GM12872 (cell line): ENCODE measurements at regions not wholly inside any gene's neighbourhood (a gene's known extent, or its start where the extent isn't known, plus 50 kb on each side); places are given as distances from the start of the nearest gene placed in this dataset.

Experiments
- TF ChIP-seq, protein P1 (sequence below): IDR thresholded peaks from 3 replicates; pipeline ENCODE4 v1.5.1; 2011; ENCODE audit warnings: low read depth, mild to moderate bottlenecking, low read length, moderate library complexity; ENCODE audit not compliant: insufficient read depth

DNA sequence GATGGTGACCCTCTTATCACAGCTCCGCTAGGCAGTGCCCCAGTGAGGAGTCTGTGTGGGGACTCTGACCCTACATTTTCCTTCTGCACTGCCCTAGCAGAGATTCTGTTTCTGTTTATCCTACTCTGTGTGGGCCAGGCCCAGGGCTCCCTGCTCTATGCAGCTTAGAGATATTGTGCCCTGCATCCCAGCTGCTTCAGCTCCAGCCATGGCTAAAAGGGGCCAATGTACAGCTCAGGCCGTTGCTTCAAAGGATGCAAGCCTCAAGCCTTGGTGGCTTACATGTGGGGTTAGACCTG, 2030.7 kb upstream of the CDH9 start:
- TF ChIP-seq, protein P1, sequence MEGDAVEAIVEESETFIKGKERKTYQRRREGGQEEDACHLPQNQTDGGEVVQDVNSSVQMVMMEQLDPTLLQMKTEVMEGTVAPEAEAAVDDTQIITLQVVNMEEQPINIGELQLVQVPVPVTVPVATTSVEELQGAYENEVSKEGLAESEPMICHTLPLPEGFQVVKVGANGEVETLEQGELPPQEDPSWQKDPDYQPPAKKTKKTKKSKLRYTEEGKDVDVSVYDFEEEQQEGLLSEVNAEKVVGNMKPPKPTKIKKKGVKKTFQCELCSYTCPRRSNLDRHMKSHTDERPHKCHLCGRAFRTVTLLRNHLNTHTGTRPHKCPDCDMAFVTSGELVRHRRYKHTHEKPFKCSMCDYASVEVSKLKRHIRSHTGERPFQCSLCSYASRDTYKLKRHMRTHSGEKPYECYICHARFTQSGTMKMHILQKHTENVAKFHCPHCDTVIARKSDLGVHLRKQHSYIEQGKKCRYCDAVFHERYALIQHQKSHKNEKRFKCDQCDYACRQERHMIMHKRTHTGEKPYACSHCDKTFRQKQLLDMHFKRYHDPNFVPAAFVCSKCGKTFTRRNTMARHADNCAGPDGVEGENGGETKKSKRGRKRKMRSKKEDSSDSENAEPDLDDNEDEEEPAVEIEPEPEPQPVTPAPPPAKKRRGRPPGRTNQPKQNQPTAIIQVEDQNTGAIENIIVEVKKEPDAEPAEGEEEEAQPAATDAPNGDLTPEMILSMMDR, result no peak

- TF ChIP-seq, protein P1, result no peak
These were observed 2023.0 kb upstream of the CDH9 start for GRCh38 chr5:29061381-29061780.

DNA sequence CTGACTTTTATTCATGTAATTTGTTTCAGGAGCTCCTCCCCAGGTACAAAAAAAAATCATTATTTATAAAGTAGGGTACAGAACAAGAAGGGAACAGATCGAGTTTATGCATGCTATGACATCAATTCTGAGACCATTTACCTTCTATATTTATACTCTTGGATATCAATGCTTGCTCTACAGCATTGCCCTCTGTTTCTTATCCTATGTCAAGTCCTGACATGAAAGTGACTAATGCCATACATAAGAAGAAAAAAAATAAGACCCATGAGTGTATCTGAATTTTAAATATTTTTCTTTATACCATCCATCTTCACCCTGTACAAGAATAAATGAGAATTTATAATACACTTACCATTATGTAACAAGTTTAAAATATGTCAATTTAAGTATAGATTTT, 2016.3 kb upstream of the CDH9 start:
- TF ChIP-seq, protein P1, result no peak

DNA sequence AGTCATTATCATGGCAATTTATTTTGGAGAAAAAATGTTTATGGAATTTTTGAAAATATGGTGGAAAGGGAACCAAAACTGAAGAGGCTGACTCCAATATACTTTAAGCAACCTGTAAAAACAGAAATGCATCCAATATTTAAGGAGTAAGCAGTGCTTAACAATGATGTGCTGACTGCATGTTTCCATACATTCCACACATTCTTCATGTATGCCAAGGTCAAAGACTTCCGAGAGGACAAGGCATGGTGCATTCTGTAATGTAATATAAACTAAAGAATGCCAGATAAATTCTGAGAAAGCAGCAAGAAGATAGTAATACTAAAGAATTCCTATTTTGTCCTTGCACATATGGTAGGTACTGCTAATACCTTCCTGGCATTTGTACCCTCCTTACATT, 2015.9 kb upstream of the CDH9 start:
- TF ChIP-seq, protein P1, result no peak

GRCh38 chr5:29051509-29051908, 2013.1 kb upstream of the CDH9 start:
- TF ChIP-seq, protein P1, result no peak

DNA sequence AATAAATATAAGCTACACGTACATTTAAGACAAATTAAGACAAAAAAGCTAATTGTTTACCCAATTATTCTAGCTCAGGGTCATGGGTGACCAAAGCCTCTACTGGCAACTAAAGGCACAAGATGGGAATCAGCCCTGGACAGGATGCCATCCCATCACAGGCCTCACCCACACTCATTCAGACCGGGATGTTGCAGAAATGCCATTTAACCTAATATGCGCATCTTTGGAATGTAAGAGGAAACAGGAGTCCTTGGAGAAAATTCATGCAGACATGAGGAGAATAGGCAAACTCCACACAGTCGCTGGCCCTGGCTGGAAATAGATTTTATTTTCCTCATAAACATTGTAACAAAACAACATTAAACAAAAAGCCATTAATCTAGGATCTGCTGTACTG, 2003.8 kb upstream of the CDH9 start:
- TF ChIP-seq, protein P1, result no peak

DNA sequence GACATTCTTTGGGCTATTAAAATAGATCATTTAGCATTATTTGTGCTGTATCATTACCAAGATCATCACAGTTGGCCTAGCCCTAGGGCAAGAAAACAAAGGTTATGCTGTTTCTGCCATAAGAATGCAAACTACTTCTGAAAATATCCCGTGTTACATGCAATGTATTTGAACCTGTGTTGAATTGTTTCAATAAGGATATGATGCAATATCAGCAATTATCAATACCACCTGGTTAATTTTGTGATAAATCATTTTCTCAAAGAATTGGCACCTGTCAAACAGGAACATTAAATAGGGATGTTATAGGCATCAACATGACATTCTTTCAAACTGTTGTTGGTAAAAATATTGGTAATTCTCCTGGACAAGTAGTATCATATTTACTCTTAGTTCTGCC, 2002.0 kb upstream of the CDH9 start:
- TF ChIP-seq, protein P1, result no peak

GRCh38 chr5:29039994-29040393, 2001.6 kb upstream of the CDH9 start:
- TF ChIP-seq, protein P1, result no peak
